DOHH2 (cell line): ENCODE measurements at regions not wholly inside any gene's neighbourhood (a gene's known extent, or its start where the extent isn't known, plus 50 kb on each side); places are given as distances from the start of the nearest gene placed in this dataset.

ENCODE experiments used
- EZH2phosphoT487 ChIP-seq: fragments of 200-600 bp; sonication (generic); IDR thresholded peaks from 2 replicates; pipeline ENCODE4 v1.6.1; 2017; ENCODE audit warnings: borderline replicate concordance, mild to moderate bottlenecking, antibody characterized with exemption, low read length, moderate library complexity, mixed read lengths
- TF ChIP-seq, protein P1 (sequence below): fragments of 200-600 bp; sonication (generic); IDR thresholded peaks from one replicate; pipeline ENCODE4 v1.5.1; 2014; ENCODE audit warnings: antibody characterized with exemption, mild to moderate bottlenecking, low read depth, low read length; ENCODE audit not compliant: poor library complexity, severe bottlenecking

DNA sequence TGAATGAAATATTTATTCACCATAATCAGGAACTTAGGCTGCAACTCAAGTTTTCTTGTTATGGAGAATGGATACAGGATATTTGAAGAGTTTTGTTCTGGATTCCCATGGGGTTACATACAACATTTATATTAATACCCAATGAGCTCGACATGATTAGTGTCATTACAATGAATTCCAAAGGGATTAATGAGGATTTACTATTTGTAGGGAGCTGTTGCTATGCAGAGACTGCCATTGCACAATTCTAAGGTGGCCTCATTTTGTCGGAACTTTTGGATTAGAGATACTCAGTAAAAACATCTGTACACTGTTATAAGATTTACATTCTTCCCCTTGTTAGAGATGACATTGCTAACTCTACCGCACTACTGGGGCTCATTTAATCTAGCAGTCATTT, 586.8 kb upstream of the MAP3K7 start:
- TF ChIP-seq, protein P1, sequence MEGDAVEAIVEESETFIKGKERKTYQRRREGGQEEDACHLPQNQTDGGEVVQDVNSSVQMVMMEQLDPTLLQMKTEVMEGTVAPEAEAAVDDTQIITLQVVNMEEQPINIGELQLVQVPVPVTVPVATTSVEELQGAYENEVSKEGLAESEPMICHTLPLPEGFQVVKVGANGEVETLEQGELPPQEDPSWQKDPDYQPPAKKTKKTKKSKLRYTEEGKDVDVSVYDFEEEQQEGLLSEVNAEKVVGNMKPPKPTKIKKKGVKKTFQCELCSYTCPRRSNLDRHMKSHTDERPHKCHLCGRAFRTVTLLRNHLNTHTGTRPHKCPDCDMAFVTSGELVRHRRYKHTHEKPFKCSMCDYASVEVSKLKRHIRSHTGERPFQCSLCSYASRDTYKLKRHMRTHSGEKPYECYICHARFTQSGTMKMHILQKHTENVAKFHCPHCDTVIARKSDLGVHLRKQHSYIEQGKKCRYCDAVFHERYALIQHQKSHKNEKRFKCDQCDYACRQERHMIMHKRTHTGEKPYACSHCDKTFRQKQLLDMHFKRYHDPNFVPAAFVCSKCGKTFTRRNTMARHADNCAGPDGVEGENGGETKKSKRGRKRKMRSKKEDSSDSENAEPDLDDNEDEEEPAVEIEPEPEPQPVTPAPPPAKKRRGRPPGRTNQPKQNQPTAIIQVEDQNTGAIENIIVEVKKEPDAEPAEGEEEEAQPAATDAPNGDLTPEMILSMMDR = no peak
- TF ChIP-seq EZH2phosphoT487 = no peak
